PC-9 (cell line): ENCODE measurements at regions not wholly inside any gene's neighbourhood (a gene's known extent, or its start where the extent isn't known, plus 50 kb on each side); places are given as distances from the start of the nearest gene placed in this dataset.

Source experiments
- BruUV-seq: library from RNA; stranded (reverse); fragments of 400-500 nt; replicated peaks from 2 replicates; lab custom pipeline; 2021; lab: Mats Ljungman, UMichigan
- CTCF ChIA-PET: fragments of 300-600 bp; sonication (Branson Sonifier 250); formaldehyde crosslinking; loops from one replicate; lab custom pipeline; 2022; ENCODE audit warnings: antibody characterized with exemption; lab: Charles Lee
- POLR2A ChIA-PET: fragments of 300-600 bp; sonication (Branson Sonifier 250); formaldehyde crosslinking; loops from one replicate; lab custom pipeline; 2022; ENCODE audit warnings: antibody characterized with exemption; ENCODE audit not compliant: unreplicated experiment; lab: Charles Lee
- DNase-seq, 2 experiments: peaks; one replicate each; pipeline versions ENCODE4 v3.0.0 to v3.0.0-alpha.2; 2015 to 2022; ENCODE audit warnings: mixed read lengths in 1 of 2
- H2AFZ ChIP-seq: fragments of 200-600 bp; sonication (generic); 2 replicates; pipeline ENCODE4 v1.8.1; 2017; ENCODE audit warnings: antibody characterized with exemption
- H3F3A ChIP-seq: fragments of 200-600 bp; sonication (generic); 2 replicates; pipeline ENCODE4 v1.8.1; 2017; ENCODE audit warnings: antibody characterized with exemption, mild to moderate bottlenecking, low read depth; ENCODE audit not compliant: insufficient read depth
- H3K27ac ChIP-seq: fragments of 200-600 bp; sonication (generic); 2 replicates; pipeline ENCODE4 v1.6.1; 2016; ENCODE audit warnings: mixed run types
- H3K27me3 ChIP-seq: fragments of 200-600 bp; sonication (generic); 2 replicates; pipeline ENCODE4 v1.6.1; 2016; ENCODE audit warnings: low read depth, mixed run types; ENCODE audit not compliant: insufficient read depth
- H3K36me3 ChIP-seq: fragments of 200-600 bp; sonication (generic); 2 replicates; pipeline ENCODE4 v1.6.1; 2016; ENCODE audit warnings: low read depth, mixed run types
- H3K4me1 ChIP-seq: fragments of 200-600 bp; sonication (generic); replicated peaks from 2 replicates; pipeline ENCODE4 v1.6.1; 2016; ENCODE audit warnings: mixed run types; ENCODE audit not compliant: insufficient read depth
- H3K4me2 ChIP-seq: fragments of 200-600 bp; sonication (generic); 2 replicates; pipeline ENCODE4 v1.6.1; 2017; ENCODE audit warnings: mixed run types
- H3K4me3 ChIP-seq: fragments of 200-600 bp; sonication (generic); 2 replicates; pipeline ENCODE4 v1.6.1; 2016; ENCODE audit warnings: mixed run types
- H3K79me2 ChIP-seq: fragments of 200-600 bp; sonication (generic); 2 replicates; pipeline ENCODE4 v1.6.1; 2017; ENCODE audit warnings: low read depth, mixed run types
- H3K9me2 ChIP-seq: fragments of 200-600 bp; sonication (generic); 2 replicates; pipeline ENCODE4 v1.8.1; 2017; ENCODE audit warnings: mild to moderate bottlenecking; ENCODE audit not compliant: insufficient read depth
- H3K9me3 ChIP-seq: fragments of 200-600 bp; sonication (generic); 2 replicates; pipeline ENCODE4 v1.8.1; 2016; ENCODE audit warnings: low read depth; ENCODE audit not compliant: insufficient read depth
- H4K20me1 ChIP-seq: fragments of 200-600 bp; sonication (generic); 2 replicates; pipeline ENCODE4 v1.8.1; 2017; ENCODE audit not compliant: insufficient read depth
- CTCF ChIP-seq: fragments of 200-600 bp; sonication (generic); conservative IDR thresholded peaks from 2 replicates; pipeline ENCODE4 v1.6.1; 2017; ENCODE audit warnings: mixed run types, antibody characterized with exemption, mild to moderate bottlenecking, moderate library complexity
- EZH2 ChIP-seq: fragments of 200-600 bp; sonication (generic); IDR thresholded peaks from 2 replicates; pipeline ENCODE4 v1.8.0; 2017; ENCODE audit warnings: antibody characterized with exemption, low read depth
- intact Hi-C: fragments of 100-400 bp; cut with micrococcal nuclease; formaldehyde crosslinking; loops from one replicate; pipeline ENCODE4 v1.10.0; 2022; ENCODE audit not compliant: unreplicated experiment

DNA sequence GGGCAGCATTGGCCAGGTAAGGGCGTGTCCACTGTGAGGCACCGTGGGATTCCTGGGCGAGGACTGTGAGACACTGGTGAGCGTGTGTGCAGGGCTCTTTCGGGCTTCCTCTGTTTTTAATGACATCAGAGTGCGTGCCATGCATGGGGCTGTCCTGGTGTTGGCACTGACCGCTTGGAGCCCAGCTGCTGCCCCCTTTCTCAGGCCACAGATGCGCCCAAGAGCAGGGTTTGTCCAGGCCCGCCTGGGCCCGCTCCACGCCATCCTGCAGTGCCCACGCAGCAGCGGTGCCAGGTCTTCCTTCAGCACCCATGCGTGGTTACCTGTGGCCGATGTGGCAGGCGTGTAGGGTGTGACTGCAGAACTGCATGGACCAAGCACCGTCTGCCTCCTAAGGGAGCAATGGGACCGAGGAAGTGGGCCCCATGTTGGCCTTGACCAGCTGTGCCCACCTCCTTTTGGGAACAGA, 72.3 kb upstream of the SEPTIN5 start:
- no TSS peak for BruUV-seq
- TF ChIP-seq EZH2 (no peak), CTCF (no peak)
- H3K4me3 ChIP-seq: no peak overlapping the region
- CTCF ChIA-PET: no interaction called here
- no peaks in the 10 kb centered on the region for H3K79me2 ChIP-seq
- H3K9me2 ChIP-seq: no peaks in the 10 kb centered on the region
- H3K9me3 ChIP-seq: no peaks in the 10 kb centered on the region
- H3F3A ChIP-seq: no peaks in the 10 kb centered on the region
- no peaks in the 10 kb centered on the region for H3K27me3 ChIP-seq
- POLR2A ChIA-PET: no interaction called here
- intact Hi-C loops: no loop called here
- no peak overlapping the region for H3K4me2 ChIP-seq
- no peak overlapping the region for H3K27ac ChIP-seq
- H2AFZ ChIP-seq: no peak overlapping the region
- no peaks in the 10 kb centered on the region for H3K36me3 ChIP-seq
- no peaks in the 10 kb centered on the region for H3K4me1 ChIP-seq
- no peaks in the 10 kb centered on the region for H4K20me1 ChIP-seq
- no peak for DNase-seq

GRCh38 chr22:19643448-19644313, 70.6 kb upstream of the SEPTIN5 start:
- intact Hi-C loops: no loop called here
- CTCF ChIA-PET: no interaction called here

More at GRCh38 chr22:19643448-19644313, 70.6 kb upstream of the SEPTIN5 start:
- Histone ChIP-seq H3K27ac (no peak overlapping the region), H3K79me2 (no peaks in the 10 kb centered on the region), H3K36me3 (no peaks in the 10 kb centered on the region), H4K20me1 (no peaks in the 10 kb centered on the region), H3K4me1 (no peaks in the 10 kb centered on the region), H3K9me3 (no peaks in the 10 kb centered on the region), H3K4me3 (no peak overlapping the region), H3K4me2 (no peak overlapping the region), H3K27me3 (no peaks in the 10 kb centered on the region), H3F3A (no peaks in the 10 kb centered on the region), H2AFZ (no peak overlapping the region), H3K9me2 (no peaks in the 10 kb centered on the region)
- DNase-seq: no peak
- no TSS peak for BruUV-seq
- POLR2A ChIA-PET: no interaction called here
- TF ChIP-seq CTCF (no peak), EZH2 (no peak)
